H1 (cell line): ENCODE measurements at regions not wholly inside any gene's neighbourhood (a gene's known extent, or its start where the extent isn't known, plus 50 kb on each side); places are given as distances from the start of the nearest gene placed in this dataset.

Source experiments
- CEBPB ChIP-seq: IDR thresholded peaks from 2 replicates; pipeline ENCODE4 v1.6.1; 2012; ENCODE audit warnings: low read depth, low read length
- CHD2 ChIP-seq: IDR thresholded peaks from 2 replicates; pipeline ENCODE4 v1.6.1; 2012; ENCODE audit warnings: low read length, improper control_type of control experiment
- POLR2A ChIP-seq, 2 experiments: IDR thresholded peaks; 1 replicate in 1 of 2; 2 replicates in 1 of 2; pipeline ENCODE4 v1.6.1; 2011; ENCODE audit warnings: low read depth in 2 of 2, low read length in 2 of 2, mild to moderate bottlenecking in 2 of 2; ENCODE audit errors: control extremely low read depth in 1 of 2
- RXRA ChIP-seq: IDR thresholded peaks from 2 replicates; pipeline ENCODE4 v1.6.1; 2011; ENCODE audit warnings: low read depth, mild to moderate bottlenecking, low read length, moderate library complexity; ENCODE audit not compliant: insufficient read depth
- SAP30 ChIP-seq: fragments of 300-600 bp; sonication (generic); IDR thresholded peaks from 2 replicates; pipeline ENCODE4 v1.7.1; 2012; ENCODE audit warnings: low read length, moderate library complexity, mild to moderate bottlenecking, inconsistent platforms; ENCODE audit not compliant: insufficient read depth, insufficient replicate concordance
- SP1 ChIP-seq: IDR thresholded peaks from 2 replicates; pipeline ENCODE4 v1.6.1; 2011; ENCODE audit warnings: low read depth, low read length
- SUZ12 ChIP-seq: fragments of 200-600 bp; sonication (generic); IDR thresholded peaks from 2 replicates; pipeline ENCODE4 v1.6.1; 2012; ENCODE audit warnings: mild to moderate bottlenecking, inconsistent platforms, low read length, moderate library complexity, mixed read lengths
- TF ChIP-seq, protein P1 (sequence below): fragments of 300-600 bp; sonication (generic); IDR thresholded peaks from 2 replicates; pipeline ENCODE4 v1.7.1; 2012; ENCODE audit warnings: low read length, moderate library complexity, mild to moderate bottlenecking, inconsistent platforms; ENCODE audit not compliant: insufficient replicate concordance
- TF ChIP-seq, protein P2 (sequence below): IDR thresholded peaks from 2 replicates; pipeline ENCODE4 v1.6.1; 2012; ENCODE audit warnings: inconsistent platforms

DNA sequence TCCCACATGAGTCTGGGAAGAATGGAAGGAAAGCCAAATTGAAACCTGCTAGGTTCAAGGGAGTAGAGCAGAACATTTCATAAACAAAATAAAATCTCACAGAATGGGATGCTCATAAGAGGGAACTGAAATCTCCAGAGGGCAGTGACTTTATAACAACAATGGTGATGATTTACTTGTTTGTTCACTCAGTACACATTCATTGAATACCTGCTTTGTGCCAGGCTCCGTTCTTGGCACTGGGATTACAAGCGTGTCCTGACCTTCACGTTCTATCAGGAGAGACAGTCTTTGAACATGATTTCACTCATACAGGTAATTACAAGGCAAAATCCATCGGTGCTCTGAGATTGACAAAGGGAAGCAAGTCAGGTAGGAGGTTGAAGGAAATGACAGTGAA, 356.3 kb downstream of the HAPSTR1 start (continued):
- TF ChIP-seq, protein P1, sequence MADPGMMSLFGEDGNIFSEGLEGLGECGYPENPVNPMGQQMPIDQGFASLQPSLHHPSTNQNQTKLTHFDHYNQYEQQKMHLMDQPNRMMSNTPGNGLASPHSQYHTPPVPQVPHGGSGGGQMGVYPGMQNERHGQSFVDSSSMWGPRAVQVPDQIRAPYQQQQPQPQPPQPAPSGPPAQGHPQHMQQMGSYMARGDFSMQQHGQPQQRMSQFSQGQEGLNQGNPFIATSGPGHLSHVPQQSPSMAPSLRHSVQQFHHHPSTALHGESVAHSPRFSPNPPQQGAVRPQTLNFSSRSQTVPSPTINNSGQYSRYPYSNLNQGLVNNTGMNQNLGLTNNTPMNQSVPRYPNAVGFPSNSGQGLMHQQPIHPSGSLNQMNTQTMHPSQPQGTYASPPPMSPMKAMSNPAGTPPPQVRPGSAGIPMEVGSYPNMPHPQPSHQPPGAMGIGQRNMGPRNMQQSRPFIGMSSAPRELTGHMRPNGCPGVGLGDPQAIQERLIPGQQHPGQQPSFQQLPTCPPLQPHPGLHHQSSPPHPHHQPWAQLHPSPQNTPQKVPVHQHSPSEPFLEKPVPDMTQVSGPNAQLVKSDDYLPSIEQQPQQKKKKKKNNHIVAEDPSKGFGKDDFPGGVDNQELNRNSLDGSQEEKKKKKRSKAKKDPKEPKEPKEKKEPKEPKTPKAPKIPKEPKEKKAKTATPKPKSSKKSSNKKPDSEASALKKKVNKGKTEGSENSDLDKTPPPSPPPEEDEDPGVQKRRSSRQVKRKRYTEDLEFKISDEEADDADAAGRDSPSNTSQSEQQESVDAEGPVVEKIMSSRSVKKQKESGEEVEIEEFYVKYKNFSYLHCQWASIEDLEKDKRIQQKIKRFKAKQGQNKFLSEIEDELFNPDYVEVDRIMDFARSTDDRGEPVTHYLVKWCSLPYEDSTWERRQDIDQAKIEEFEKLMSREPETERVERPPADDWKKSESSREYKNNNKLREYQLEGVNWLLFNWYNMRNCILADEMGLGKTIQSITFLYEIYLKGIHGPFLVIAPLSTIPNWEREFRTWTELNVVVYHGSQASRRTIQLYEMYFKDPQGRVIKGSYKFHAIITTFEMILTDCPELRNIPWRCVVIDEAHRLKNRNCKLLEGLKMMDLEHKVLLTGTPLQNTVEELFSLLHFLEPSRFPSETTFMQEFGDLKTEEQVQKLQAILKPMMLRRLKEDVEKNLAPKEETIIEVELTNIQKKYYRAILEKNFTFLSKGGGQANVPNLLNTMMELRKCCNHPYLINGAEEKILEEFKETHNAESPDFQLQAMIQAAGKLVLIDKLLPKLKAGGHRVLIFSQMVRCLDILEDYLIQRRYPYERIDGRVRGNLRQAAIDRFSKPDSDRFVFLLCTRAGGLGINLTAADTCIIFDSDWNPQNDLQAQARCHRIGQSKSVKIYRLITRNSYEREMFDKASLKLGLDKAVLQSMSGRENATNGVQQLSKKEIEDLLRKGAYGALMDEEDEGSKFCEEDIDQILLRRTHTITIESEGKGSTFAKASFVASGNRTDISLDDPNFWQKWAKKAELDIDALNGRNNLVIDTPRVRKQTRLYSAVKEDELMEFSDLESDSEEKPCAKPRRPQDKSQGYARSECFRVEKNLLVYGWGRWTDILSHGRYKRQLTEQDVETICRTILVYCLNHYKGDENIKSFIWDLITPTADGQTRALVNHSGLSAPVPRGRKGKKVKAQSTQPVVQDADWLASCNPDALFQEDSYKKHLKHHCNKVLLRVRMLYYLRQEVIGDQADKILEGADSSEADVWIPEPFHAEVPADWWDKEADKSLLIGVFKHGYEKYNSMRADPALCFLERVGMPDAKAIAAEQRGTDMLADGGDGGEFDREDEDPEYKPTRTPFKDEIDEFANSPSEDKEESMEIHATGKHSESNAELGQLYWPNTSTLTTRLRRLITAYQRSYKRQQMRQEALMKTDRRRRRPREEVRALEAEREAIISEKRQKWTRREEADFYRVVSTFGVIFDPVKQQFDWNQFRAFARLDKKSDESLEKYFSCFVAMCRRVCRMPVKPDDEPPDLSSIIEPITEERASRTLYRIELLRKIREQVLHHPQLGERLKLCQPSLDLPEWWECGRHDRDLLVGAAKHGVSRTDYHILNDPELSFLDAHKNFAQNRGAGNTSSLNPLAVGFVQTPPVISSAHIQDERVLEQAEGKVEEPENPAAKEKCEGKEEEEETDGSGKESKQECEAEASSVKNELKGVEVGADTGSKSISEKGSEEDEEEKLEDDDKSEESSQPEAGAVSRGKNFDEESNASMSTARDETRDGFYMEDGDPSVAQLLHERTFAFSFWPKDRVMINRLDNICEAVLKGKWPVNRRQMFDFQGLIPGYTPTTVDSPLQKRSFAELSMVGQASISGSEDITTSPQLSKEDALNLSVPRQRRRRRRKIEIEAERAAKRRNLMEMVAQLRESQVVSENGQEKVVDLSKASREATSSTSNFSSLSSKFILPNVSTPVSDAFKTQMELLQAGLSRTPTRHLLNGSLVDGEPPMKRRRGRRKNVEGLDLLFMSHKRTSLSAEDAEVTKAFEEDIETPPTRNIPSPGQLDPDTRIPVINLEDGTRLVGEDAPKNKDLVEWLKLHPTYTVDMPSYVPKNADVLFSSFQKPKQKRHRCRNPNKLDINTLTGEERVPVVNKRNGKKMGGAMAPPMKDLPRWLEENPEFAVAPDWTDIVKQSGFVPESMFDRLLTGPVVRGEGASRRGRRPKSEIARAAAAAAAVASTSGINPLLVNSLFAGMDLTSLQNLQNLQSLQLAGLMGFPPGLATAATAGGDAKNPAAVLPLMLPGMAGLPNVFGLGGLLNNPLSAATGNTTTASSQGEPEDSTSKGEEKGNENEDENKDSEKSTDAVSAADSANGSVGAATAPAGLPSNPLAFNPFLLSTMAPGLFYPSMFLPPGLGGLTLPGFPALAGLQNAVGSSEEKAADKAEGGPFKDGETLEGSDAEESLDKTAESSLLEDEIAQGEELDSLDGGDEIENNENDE = no peak
- no peak for TF ChIP-seq SP1
- TF ChIP-seq CEBPB = no peak
- TF ChIP-seq, protein P2, sequence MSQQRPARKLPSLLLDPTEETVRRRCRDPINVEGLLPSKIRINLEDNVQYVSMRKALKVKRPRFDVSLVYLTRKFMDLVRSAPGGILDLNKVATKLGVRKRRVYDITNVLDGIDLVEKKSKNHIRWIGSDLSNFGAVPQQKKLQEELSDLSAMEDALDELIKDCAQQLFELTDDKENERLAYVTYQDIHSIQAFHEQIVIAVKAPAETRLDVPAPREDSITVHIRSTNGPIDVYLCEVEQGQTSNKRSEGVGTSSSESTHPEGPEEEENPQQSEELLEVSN = no peak
- no peak for TF ChIP-seq POLR2A (IDR thresholded peaks at IDR 0.05; ENCODE audit: control extremely low read depth in 1 of 2, low read depth in 2 of 2, low read length in 2 of 2)
- no peak for TF ChIP-seq SAP30
- TF ChIP-seq SUZ12 = no peak
- TF ChIP-seq RXRA = no peak
- TF ChIP-seq CHD2 = no peak
